Gastrocnemius medialis (tissue), 4 donors: ENCODE measurements at regions not wholly inside any gene's neighbourhood (a gene's known extent, or its start where the extent isn't known, plus 50 kb on each side); places are given as distances from the start of the nearest gene placed in this dataset.

Source experiments
- POLR2A ChIP-seq, 2 donors: fragments of 450-650 bp; IDR thresholded peaks; one replicate each; pipeline ENCODE4 v1.6.1; 2017; ENCODE audit warnings: antibody characterized with exemption in 2 of 2, mild to moderate bottlenecking in 2 of 2, moderate library complexity in 2 of 2
- TF ChIP-seq, protein P1 (sequence below), 5 experiments: fragments of 450-650 bp in 3 of 5; fragments of 200-600 bp in 2 of 5; sonication (generic) in 2 of 5; IDR thresholded peaks in 4 of 5; conservative IDR thresholded peaks in 1 of 5; 1 replicate in 4 of 5; 2 replicates in 1 of 5; pipeline ENCODE4 v1.5.1; 2016 to 2019; ENCODE audit warnings: antibody characterized with exemption in 5 of 5, mild to moderate bottlenecking in 3 of 5, moderate library complexity in 3 of 5

DNA sequence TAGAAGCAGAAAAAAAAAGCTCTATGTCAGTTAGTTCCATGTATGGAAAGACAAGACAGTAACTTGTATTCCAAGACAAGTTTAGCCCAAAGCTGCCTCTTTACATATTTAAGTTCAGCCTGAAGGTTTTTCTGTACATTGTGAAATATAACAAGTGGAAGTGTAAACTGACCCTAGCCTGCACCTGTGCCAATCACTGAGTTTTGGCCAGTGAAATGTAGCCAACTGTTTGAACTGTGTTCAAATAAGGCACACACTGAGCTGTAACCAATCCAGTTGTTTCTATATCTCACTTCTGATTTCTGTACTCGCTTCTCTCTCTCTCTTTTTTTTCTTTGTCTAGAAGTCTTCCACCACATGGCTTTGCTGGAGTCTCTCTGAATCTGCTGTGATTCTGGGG is 1227.1 kb downstream of the NCAM2 start:
- TF ChIP-seq, protein P1, sequence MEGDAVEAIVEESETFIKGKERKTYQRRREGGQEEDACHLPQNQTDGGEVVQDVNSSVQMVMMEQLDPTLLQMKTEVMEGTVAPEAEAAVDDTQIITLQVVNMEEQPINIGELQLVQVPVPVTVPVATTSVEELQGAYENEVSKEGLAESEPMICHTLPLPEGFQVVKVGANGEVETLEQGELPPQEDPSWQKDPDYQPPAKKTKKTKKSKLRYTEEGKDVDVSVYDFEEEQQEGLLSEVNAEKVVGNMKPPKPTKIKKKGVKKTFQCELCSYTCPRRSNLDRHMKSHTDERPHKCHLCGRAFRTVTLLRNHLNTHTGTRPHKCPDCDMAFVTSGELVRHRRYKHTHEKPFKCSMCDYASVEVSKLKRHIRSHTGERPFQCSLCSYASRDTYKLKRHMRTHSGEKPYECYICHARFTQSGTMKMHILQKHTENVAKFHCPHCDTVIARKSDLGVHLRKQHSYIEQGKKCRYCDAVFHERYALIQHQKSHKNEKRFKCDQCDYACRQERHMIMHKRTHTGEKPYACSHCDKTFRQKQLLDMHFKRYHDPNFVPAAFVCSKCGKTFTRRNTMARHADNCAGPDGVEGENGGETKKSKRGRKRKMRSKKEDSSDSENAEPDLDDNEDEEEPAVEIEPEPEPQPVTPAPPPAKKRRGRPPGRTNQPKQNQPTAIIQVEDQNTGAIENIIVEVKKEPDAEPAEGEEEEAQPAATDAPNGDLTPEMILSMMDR (IDR thresholded peaks at IDR 0.05 in 4 of 5, conservative IDR thresholded peaks at IDR 0.05 in 1 of 5), result no peak
- TF ChIP-seq POLR2A (IDR thresholded peaks at IDR 0.05), result no peak
